ENCODE measurements at regions not wholly inside any gene's neighbourhood (a gene's known extent, or its start where the extent isn't known, plus 50 kb on each side); places are given as distances from the start of the nearest gene placed in this dataset.

DNA sequence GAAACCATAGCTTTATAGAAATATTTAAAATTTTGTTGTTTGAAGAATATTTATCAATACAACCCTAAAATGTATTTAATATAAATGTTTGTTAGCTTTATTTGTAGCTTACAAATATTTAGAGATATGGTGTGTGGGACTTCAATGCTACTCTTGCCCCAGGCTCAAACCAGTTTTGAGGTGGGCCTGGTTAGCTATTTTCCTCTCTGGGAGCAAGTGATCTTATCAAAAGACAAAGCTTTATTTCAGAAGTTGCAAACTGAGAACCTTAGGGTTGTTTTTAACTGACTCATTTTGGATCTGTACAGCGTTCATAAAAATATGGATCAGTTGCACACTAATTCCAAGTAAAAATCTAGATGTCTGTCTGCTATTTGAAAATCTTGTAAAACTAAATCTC is 563.6 kb upstream of the CDH2 start:
- 83% methylated on average over 1 of the region's 1 CpG; no CpG with 5 or more reads in 1 of the 2 experiments for WGBS, 2 experiments (ENCODE audit: extremely low coverage in 1 of 2, insufficient coverage in 1 of 2, insufficient read length in 1 of 2, insufficient replicate concordance in 2 of 2, low coverage in 1 of 2, low lambda C conversion rate in 2 of 2, missing lambda C conversion rate in 1 of 2)
- Histone ChIP-seq H3K4me3 (ENCODE audit: extremely low read depth in 1 of 4, insufficient read depth in 2 of 4, low read depth in 3 of 4, low read length in 4 of 4) (no peak overlapping the region), H3K36me3 (ENCODE audit: control insufficient read depth in 2 of 4, insufficient read depth in 4 of 4, low read length in 3 of 4) (no peaks in the 10 kb centered on the region), H3K23me2 (ENCODE audit: low read depth, low read length) (no peaks in the 10 kb centered on the region), H4K5ac (ENCODE audit: insufficient read length, low read depth, low read length) (no peak overlapping the region), H3K27me3 (replicated peaks in 1 of 4; ENCODE audit: control insufficient read depth in 3 of 4, extremely low read depth in 1 of 4, insufficient read depth in 3 of 4, low read length in 3 of 4) (no peaks in the 10 kb centered on the region), H3K79me1 (ENCODE audit: low read depth, low read length) (no peaks in the 10 kb centered on the region), H3K14ac (ENCODE audit: insufficient read length) (no peak overlapping the region), H2BK120ac (replicated peaks; ENCODE audit: low read depth, low read length) (no peak overlapping the region), H2BK12ac (ENCODE audit: low read depth, low read length) (no peak overlapping the region), H3K27ac (ENCODE audit: low read depth, low read length) (no peak overlapping the region), H3K4me2 (ENCODE audit: insufficient read depth in 1 of 2, low read depth in 2 of 2, low read length in 2 of 2) (no peak overlapping the region), H3K4ac (replicated peaks; ENCODE audit: insufficient read length, low read depth, low read length) (no peak overlapping the region), H4K8ac (ENCODE audit: extremely low read depth, insufficient read depth, low read length) (no peak overlapping the region), H3K9me3 (ENCODE audit: insufficient read depth in 2 of 2, low read depth in 1 of 2, low read length in 1 of 2) (no peaks in the 10 kb centered on the region), H2BK15ac (ENCODE audit: low read length) (no peak overlapping the region), H2AFZ (ENCODE audit: low read length) (no peak overlapping the region), H2BK20ac (ENCODE audit: low read length) (no peak overlapping the region), H3K56ac (replicated peaks; ENCODE audit: insufficient read length, low read depth, low read length) (no peak overlapping the region), H3K79me2 (ENCODE audit: control insufficient read depth in 1 of 2, insufficient read depth in 2 of 2, low read length in 2 of 2) (no peaks in the 10 kb centered on the region), H2AK5ac (ENCODE audit: low read depth, low read length) (no peak overlapping the region), H4K20me1 (replicated peaks in 1 of 2; ENCODE audit: control insufficient read depth in 1 of 2, insufficient read depth in 2 of 2, low read length in 2 of 2) (no peaks in the 10 kb centered on the region), H3K23ac (ENCODE audit: insufficient read length) (no peak overlapping the region), H3K9ac (replicated peaks in 1 of 4; ENCODE audit: extremely low read depth in 1 of 4, low read depth in 3 of 4, low read length in 3 of 4) (no peak overlapping the region), H3K18ac (ENCODE audit: extremely low read depth, low read length) (no peak overlapping the region), H3K4me1 (replicated peaks in 1 of 4; ENCODE audit: control insufficient read depth in 3 of 4, insufficient read depth in 4 of 4, low read length in 3 of 4) (peaks cover 0 to 3% (median 0%) of the 10 kb centered on the region in 4 experiments; a peak in 1 of 7 replicates), H2BK5ac (ENCODE audit: low read depth, low read length) (no peak overlapping the region), H4K91ac (replicated peaks; ENCODE audit: insufficient read length, low read length) (no peak overlapping the region)
- ChIA-PET CTCF (ENCODE audit: partially characterized antibody) (no interaction called here), POLR2A (ENCODE audit: partially characterized antibody) (no interaction called here)
- TF ChIP-seq TCF12 (IDR thresholded peaks at IDR 0.05; ENCODE audit: low read depth, low read length) (no peak), KDM1A (IDR thresholded peaks at IDR 0.05; ENCODE audit: borderline replicate concordance, low read length) (no peak), BCL11A (IDR thresholded peaks at IDR 0.05; ENCODE audit: low read depth in 2 of 2, low read length in 2 of 2) (no peak), RNF2 (IDR thresholded peaks at IDR 0.05; ENCODE audit: borderline replicate concordance, low read depth, low read length, missing control alignments, poor library complexity, severe bottlenecking) (no peak), GABPA (IDR thresholded peaks at IDR 0.05; ENCODE audit: borderline replicate concordance, insufficient read depth, low read length) (no peak), CHD1 (IDR thresholded peaks at IDR 0.05; ENCODE audit: low read depth, low read length) (no peak), RFX5 (IDR thresholded peaks at IDR 0.05; ENCODE audit: borderline replicate concordance, low read depth, low read length) (no peak), YY1 (IDR thresholded peaks at IDR 0.05; ENCODE audit: low read depth, low read length) (no peak), CEBPB (IDR thresholded peaks at IDR 0.05; ENCODE audit: low read depth, low read length) (no peak), MAFK (IDR thresholded peaks at IDR 0.05; ENCODE audit: low read depth, low read length) (no peak)
- TF ChIP-seq, protein P1, sequence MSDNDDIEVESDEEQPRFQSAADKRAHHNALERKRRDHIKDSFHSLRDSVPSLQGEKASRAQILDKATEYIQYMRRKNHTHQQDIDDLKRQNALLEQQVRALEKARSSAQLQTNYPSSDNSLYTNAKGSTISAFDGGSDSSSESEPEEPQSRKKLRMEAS (IDR thresholded peaks at IDR 0.05), result no peak
- TF ChIP-seq, protein P2, sequence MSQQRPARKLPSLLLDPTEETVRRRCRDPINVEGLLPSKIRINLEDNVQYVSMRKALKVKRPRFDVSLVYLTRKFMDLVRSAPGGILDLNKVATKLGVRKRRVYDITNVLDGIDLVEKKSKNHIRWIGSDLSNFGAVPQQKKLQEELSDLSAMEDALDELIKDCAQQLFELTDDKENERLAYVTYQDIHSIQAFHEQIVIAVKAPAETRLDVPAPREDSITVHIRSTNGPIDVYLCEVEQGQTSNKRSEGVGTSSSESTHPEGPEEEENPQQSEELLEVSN (IDR thresholded peaks at IDR 0.05), result no peak
- no peak for FAIRE-seq
- DNase-seq (ENCODE audit: low read depth in 1 of 2, low spot score in 2 of 2), result no peak
